HG03159 (cell line): ENCODE measurements at regions not wholly inside any gene's neighbourhood (a gene's known extent, or its start where the extent isn't known, plus 50 kb on each side); places are given as distances from the start of the nearest gene placed in this dataset.
A peak's percentile ranks its signal among the peaks of the same experiment; 100 is the strongest.
"Not testable (repeated sequence)": the region's sequence is repeated elsewhere in the genome, so short reads cannot be mapped to it uniquely, and the experiment has no call there.

Source experiments
- ATAC-seq: cut with Tn5 transposase; IDR thresholded peaks from one replicate; pipeline ENCODE4 v1.9.1; 2021; ENCODE audit warnings: mild to moderate bottlenecking, moderate library complexity; ENCODE audit not compliant: unreplicated experiment

- peak; percentile 63 for ATAC-seq
Measured at GRCh38 chr5:18653216-18653752, 1019.0 kb downstream of the TAF11L14 start.

DNA sequence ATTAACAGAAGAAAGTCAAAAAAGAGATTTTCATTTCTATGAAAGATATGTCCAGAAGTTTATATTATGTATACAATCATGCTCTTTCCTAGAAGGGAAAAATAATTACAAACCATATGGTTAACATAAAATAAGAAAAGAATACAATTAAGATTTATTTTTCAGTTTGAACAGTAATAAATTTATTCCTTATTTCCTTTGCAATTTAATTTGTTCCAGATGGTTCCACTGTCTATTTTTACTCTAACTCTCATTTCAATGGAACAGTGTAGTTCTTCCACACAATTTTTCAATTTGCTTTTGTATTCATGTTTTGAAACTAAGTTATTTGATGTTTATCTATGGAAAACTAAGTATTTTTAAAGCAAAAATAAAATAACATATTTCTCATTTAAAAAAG is 1026.3 kb downstream of the TAF11L14 start:
- ATAC-seq: no peak

GRCh38 chr5:18662231-18662630 is 1028.0 kb downstream of the TAF11L14 start:
- ATAC-seq: no peak

GRCh38 chr5:18674212-18674611 is 1040.0 kb downstream of the TAF11L14 start:
- ATAC-seq: not testable (repeated sequence)

GRCh38 chr5:18675041-18675440 is 1040.8 kb downstream of the TAF11L14 start:
- ATAC-seq: no peak

DNA sequence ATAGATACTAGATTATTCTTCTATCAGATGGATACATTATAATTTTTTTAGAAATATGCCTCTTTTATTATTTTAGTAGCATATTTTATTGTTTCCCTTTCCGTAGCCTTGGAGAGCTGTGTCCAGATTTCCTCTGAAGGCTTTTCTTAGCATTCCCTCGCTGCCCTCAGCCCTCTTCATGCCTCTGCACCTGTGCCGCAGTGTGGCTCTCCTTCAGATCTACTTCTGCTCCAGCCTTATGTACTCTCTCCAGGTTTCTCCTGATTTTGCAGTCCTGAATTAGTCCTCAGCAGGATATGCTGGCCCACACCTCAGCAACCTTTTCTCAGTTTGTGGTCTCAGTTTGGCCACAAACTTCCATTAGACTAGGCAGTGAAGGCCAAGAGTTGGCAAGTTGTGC is 1052.0 kb downstream of the TAF11L14 start:
- ATAC-seq: no peak

GRCh38 chr5:18687429-18687828 is 1053.2 kb downstream of the TAF11L14 start:
- ATAC-seq: no peak

- no peak for ATAC-seq
Measured at GRCh38 chr5:18699681-18700080, 1065.4 kb downstream of the TAF11L14 start.

- ATAC-seq: no peak
Measured at GRCh38 chr5:18702821-18703220, 1068.6 kb downstream of the TAF11L14 start.

- no peak for ATAC-seq
Measured at GRCh38 chr5:18712936-18713485, 1078.8 kb downstream of the TAF11L14 start.

DNA sequence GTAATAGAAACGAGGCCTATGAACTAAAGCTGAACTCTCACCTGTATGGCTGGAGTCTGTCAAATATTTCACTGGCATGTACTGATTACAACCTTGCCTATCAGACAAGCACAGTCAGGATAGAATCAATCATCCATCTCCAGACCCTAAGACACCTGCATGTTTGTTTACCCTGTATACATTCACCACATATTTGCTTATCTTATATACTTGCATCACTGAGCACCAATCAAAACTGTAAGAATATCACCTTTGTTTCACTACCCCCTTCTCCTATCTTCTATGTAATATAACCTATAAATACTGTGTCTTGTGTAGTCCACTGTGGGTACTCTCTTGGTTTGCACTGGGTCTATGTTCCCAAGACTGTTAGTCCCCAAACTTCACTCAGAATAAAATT is 1085.7 kb downstream of the TAF11L14 start:
- ATAC-seq: peak; percentile 71

DNA sequence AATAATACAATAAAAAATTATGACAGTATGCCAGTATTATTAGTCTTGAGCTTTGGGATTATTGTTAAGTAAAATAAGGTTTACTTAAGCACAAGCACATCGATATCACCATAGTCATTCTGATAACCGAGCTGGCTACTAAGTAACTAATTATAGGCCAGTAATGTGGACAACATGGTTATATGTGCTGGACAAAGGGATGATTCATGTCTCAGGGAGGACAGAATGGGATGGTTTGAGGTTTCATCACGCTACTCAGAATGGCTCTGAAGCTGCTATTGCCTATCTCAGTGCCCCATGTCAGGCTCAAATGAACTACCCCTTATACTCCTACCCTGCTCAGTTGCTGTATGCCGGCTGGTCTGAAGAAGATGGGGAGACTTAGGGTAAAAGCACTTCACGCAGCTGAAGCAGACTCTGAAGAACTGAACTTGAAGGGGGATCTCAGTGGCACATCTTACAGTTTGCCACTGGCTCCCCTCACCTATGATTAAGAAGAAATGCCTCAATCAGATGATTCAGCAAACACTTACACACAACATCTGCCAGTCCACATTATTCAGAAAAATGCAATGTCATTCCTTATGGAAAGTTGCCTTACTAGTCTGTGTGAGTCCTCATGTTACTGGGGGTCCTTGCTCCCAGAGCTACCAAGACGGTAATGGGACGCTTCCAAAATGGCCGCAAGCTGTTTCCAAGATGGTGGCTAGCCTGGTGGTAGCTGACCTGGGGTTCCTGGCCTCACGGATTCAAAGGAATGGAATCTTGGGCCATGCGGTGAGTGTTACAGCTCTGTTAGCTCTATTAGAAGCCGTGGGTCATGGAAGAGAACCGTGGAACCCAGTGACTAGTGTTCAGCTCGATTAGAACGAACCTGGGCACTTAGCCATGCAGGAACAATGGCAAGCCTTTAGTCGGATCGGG is 1098.6 kb downstream of the TAF11L14 start:
- ATAC-seq: no peak

GRCh38 chr5:18736051-18736398 is 1101.8 kb downstream of the TAF11L14 start:
- ATAC-seq: no peak

- not testable (repeated sequence) for ATAC-seq
Measured at GRCh38 chr5:18736736-18737135, 1102.5 kb downstream of the TAF11L14 start.

- ATAC-seq: peak; percentile 40
Measured at GRCh38 chr5:18740301-18740700, 1106.0 kb downstream of the TAF11L14 start.

GRCh38 chr5:18742830-18743229 is 1108.6 kb downstream of the TAF11L14 start:
- ATAC-seq: no peak

- no peak for ATAC-seq
Measured at GRCh38 chr5:18744441-18744840, 1110.2 kb downstream of the TAF11L14 start.

- peak; percentile 30 for ATAC-seq
Measured at GRCh38 chr5:18745042-18745987, 1111.1 kb downstream of the TAF11L14 start.

DNA sequence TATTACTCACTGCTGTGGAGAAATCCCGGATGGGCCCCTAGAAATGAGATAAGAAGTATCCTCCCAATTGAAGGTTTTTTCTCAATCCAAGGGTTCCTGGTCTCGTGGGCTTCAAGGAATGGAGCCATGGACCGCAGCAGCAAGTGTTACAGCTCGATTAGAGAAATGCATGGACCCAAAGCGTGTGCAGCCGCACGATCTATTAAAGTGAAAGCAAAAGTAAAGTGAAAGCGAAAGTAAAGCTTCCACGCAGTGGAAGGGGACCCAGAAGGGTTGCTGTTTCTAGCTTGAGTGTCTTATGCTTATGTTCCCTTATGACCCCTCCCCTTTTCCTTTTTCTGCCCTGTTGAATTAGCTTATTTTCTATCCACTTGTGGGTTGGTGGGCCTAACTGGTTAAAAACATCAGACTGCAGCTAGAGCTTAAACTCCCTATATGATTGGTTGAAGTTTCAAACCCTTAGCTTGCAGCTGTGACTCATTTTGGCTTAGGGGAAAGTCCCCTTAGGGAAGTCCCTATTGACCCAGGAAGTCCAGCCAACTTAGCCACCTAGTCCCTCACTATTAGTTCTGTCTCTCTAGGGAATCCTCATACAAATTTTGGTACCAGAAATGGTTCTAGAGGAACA is 1111.8 kb downstream of the TAF11L14 start:
- ATAC-seq: peak; percentile 81

GRCh38 chr5:18749763-18750162 is 1115.5 kb downstream of the TAF11L14 start:
- ATAC-seq: peak; percentile 33

GRCh38 chr5:18752317-18752716 is 1118.1 kb downstream of the TAF11L14 start:
- no peak for ATAC-seq
